HL-60 (cell line): ENCODE measurements at regions not wholly inside any gene's neighbourhood (a gene's known extent, or its start where the extent isn't known, plus 50 kb on each side); places are given as distances from the start of the nearest gene placed in this dataset.

Source experiments
- DNase-seq, 2 experiments: peaks; one replicate each; pipeline ENCODE4 v3.0.0-alpha.2; 2010 to 2020; ENCODE audit warnings: low read depth in 1 of 2, low spot score in 1 of 2
- H3K27ac ChIP-seq: fragments of 250-450 bp; sonication (Bioruptor Pico); replicated peaks from 2 replicates; pipeline ENCODE4 v1.5.1; 2020; ENCODE audit warnings: mild to moderate bottlenecking, moderate library complexity
- H3K27me3 ChIP-seq: fragments of 250-450 bp; sonication (Bioruptor Pico); 2 replicates; pipeline ENCODE4 v1.5.1; 2021; ENCODE audit warnings: mild to moderate bottlenecking, moderate library complexity; ENCODE audit not compliant: insufficient read depth, poor library complexity, severe bottlenecking
- H3K4me3 ChIP-seq: replicated peaks from 2 replicates; pipeline ENCODE4 v1.5.1; 2011; ENCODE audit warnings: mild to moderate bottlenecking, control low read depth, low read length; ENCODE audit not compliant: insufficient read depth
- CTCF ChIP-seq: IDR thresholded peaks from one replicate; pipeline ENCODE4 v1.5.1; 2011; ENCODE audit warnings: low read length, control low read depth, inconsistent platforms; ENCODE audit not compliant: insufficient read depth
- GABPA ChIP-seq: IDR thresholded peaks from 2 replicates; pipeline ENCODE4 v1.6.1; 2012; ENCODE audit warnings: low read depth
- POLR2AphosphoS5 ChIP-seq: IDR thresholded peaks from 2 replicates; pipeline ENCODE4 v1.6.1; 2012; ENCODE audit warnings: low read depth
- REST ChIP-seq: IDR thresholded peaks from 2 replicates; pipeline ENCODE4 v1.6.1; 2012; ENCODE audit warnings: low read depth; ENCODE audit not compliant: insufficient replicate concordance
- SPI1 ChIP-seq: IDR thresholded peaks from 2 replicates; pipeline ENCODE4 v1.6.1; 2012; ENCODE audit warnings: low read depth, mild to moderate bottlenecking, borderline replicate concordance

- Histone ChIP-seq H3K27me3 (peaks cover 3% of the 10 kb centered on the region), H3K4me3 (no peak overlapping the region), H3K27ac (no peak overlapping the region)
- no peak for TF ChIP-seq SPI1
- no peak for TF ChIP-seq REST
- TF ChIP-seq CTCF: no peak
- TF ChIP-seq POLR2AphosphoS5: no peak
- DNase-seq: no peak
These were observed 152.2 kb upstream of the KCNG1 start for GRCh38 chr20:51175156-51175555.

- no peak for DNase-seq
- peaks cover 3% of the 10 kb centered on the region for H3K27me3 ChIP-seq
- TF ChIP-seq POLR2AphosphoS5 (no peak), CTCF (no peak), SPI1 (no peak), REST (no peak), GABPA (no peak)
- no peak overlapping the region for H3K27ac ChIP-seq
- H3K4me3 ChIP-seq: no peak overlapping the region
These were observed 151.6 kb upstream of the KCNG1 start for GRCh38 chr20:51174536-51174935.

GRCh38 chr20:51172558-51173428 is 149.9 kb upstream of the KCNG1 start:
- Histone ChIP-seq H3K27me3 (peaks cover 3% of the 10 kb centered on the region), H3K4me3 (no peak overlapping the region), H3K27ac (no peak overlapping the region)
- TF ChIP-seq SPI1 (no peak), REST (no peak), CTCF (no peak), POLR2AphosphoS5 (no peak), GABPA (no peak)
- DNase-seq: no peak
